ENCODE measurements at regions not wholly inside any gene's neighbourhood (a gene's known extent, or its start where the extent isn't known, plus 50 kb on each side); places are given as distances from the start of the nearest gene placed in this dataset.
A peak's percentile ranks its signal among the peaks of the same experiment; 100 is the strongest.

- no peak overlapping the region for H3K27ac Mint-ChIP-seq (ENCODE audit: low read depth, unreplicated experiment)
- no peaks in the 10 kb centered on the region for H3K36me3 Mint-ChIP-seq (ENCODE audit: insufficient read depth, unreplicated experiment)
- no TSS peak for BruUV-seq (replicated peaks)
- TF ChIP-seq CTCF (IDR thresholded peaks at IDR 0.05; ENCODE audit: unreplicated experiment), result no peak
- intact Hi-C loops (cut with micrococcal nuclease), result no loop called here
- peaks cover 6% of the 10 kb centered on the region for H3K4me1 Mint-ChIP-seq (ENCODE audit: insufficient read depth, unreplicated experiment)
- no peak overlapping the region for H3K4me3 Mint-ChIP-seq (ENCODE audit: unreplicated experiment)
- POLR2A ChIA-PET, result no interaction called here
- CTCF ChIA-PET, result interaction anchor here (0.6 kb wide), 1 partner anchor 38 kb away, joined by 3 read pairs; no protein-coding TSS in a partner anchor
- H3K9me3 Mint-ChIP-seq (ENCODE audit: unreplicated experiment), result no peaks in the 10 kb centered on the region
- no peaks in the 10 kb centered on the region for H3K27me3 Mint-ChIP-seq (ENCODE audit: insufficient read depth, unreplicated experiment)
- no peak for DNase-seq (ENCODE audit: unreplicated experiment)
These were observed 1515.2 kb downstream of the FAM181B start for GRCh38 chr11:81218440-81218839.

DNA sequence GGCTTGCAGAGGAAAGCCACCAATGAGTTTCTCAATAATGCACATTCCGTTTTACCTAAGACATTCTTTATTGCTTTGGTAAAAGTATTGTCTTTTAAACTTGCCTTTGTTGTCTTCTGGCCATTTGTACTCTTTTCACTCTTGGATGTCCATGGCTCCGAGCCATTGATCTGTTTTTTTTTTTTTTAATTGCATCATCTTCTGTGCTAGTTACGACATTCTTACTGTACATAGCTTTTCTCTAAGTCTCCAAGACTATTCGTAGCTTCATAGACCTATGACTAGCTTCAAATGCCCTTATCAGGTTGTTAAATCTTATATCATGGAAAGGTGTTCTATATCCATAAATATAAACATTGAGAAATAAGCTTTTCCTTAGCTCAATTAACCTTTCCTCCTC lies 1522.6 kb downstream of the FAM181B start:
- peak; percentile 32 for DNase-seq (ENCODE audit: unreplicated experiment)
- intact Hi-C loops (cut with micrococcal nuclease), result no loop called here

GRCh38 chr11:81207421-81208054 lies 1526.1 kb downstream of the FAM181B start:
- Mint-ChIP-seq H3K4me3 (ENCODE audit: unreplicated experiment) (no peak overlapping the region), H3K36me3 (ENCODE audit: insufficient read depth, unreplicated experiment) (peaks cover 5% of the 10 kb centered on the region), H3K27ac (ENCODE audit: low read depth, unreplicated experiment) (no peak overlapping the region), H3K4me1 (ENCODE audit: insufficient read depth, unreplicated experiment) (peaks cover 7% of the 10 kb centered on the region), H3K9me3 (ENCODE audit: unreplicated experiment) (no peaks in the 10 kb centered on the region), H3K27me3 (ENCODE audit: insufficient read depth, unreplicated experiment) (no peaks in the 10 kb centered on the region)
- no TSS peak for BruUV-seq (replicated peaks)
- CTCF ChIA-PET, result interaction anchor here (0.6 to 1.0 kb wide), 2 partner anchors 13 to 195 kb away, joined by 3 read pairs; no protein-coding TSS in a partner anchor
- intact Hi-C loops (cut with micrococcal nuclease), result no loop called here
- DNase-seq (ENCODE audit: unreplicated experiment), result no peak
- POLR2A ChIA-PET, result no interaction called here
- no peak for TF ChIP-seq CTCF (IDR thresholded peaks at IDR 0.05; ENCODE audit: unreplicated experiment)

More for the DNA sequence above, 1522.6 kb downstream of the FAM181B start:
- Mint-ChIP-seq H3K27me3 (ENCODE audit: insufficient read depth, unreplicated experiment) (no peaks in the 10 kb centered on the region), H3K9me3 (ENCODE audit: unreplicated experiment) (no peaks in the 10 kb centered on the region), H3K27ac (ENCODE audit: low read depth, unreplicated experiment) (no peak overlapping the region), H3K4me1 (ENCODE audit: insufficient read depth, unreplicated experiment) (peaks cover 7% of the 10 kb centered on the region), H3K36me3 (ENCODE audit: insufficient read depth, unreplicated experiment) (no peaks in the 10 kb centered on the region), H3K4me3 (ENCODE audit: unreplicated experiment) (no peak overlapping the region)
- BruUV-seq (replicated peaks), result no TSS peak
- TF ChIP-seq CTCF (IDR thresholded peaks at IDR 0.05; ENCODE audit: unreplicated experiment), result no peak
- POLR2A ChIA-PET, result no interaction called here
- CTCF ChIA-PET, result no interaction called here

DNA sequence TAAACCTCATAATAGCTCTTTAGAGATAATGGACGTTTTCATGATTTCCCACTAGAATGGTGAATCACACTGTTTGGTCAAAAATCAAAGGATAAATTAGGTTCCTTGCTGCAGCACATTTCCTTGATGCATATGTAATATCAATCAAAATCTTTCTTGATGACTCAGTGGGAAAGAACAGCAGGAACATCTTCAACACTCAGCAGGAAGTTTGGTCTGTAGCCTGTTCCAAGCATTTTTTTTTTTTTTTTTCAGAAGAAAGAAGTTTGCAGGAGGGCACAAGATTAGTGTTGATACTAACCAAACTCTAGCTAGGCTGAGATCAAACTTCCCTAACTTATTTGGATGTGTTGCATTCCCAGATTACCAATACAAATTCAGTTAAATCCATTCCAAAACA lies 1529.8 kb downstream of the FAM181B start:
- BruUV-seq (replicated peaks), result no TSS peak
- intact Hi-C loops (cut with micrococcal nuclease), result no loop called here
- H3K36me3 Mint-ChIP-seq (ENCODE audit: insufficient read depth, unreplicated experiment), result peaks cover 5% of the 10 kb centered on the region
- H3K27me3 Mint-ChIP-seq (ENCODE audit: insufficient read depth, unreplicated experiment), result no peaks in the 10 kb centered on the region
- CTCF ChIA-PET, result no interaction called here
- H3K27ac Mint-ChIP-seq (ENCODE audit: low read depth, unreplicated experiment), result no peak overlapping the region
- no peaks in the 10 kb centered on the region for H3K9me3 Mint-ChIP-seq (ENCODE audit: unreplicated experiment)
- no peaks in the 10 kb centered on the region for H3K4me1 Mint-ChIP-seq (ENCODE audit: insufficient read depth, unreplicated experiment)
- POLR2A ChIA-PET, result interaction anchor here (1.1 kb wide), 1 partner anchor 10 kb away, joined by 3 read pairs; no protein-coding TSS in a partner anchor
- no peak for DNase-seq (ENCODE audit: unreplicated experiment)
- H3K4me3 Mint-ChIP-seq (ENCODE audit: unreplicated experiment), result no peak overlapping the region
- no peak for TF ChIP-seq CTCF (IDR thresholded peaks at IDR 0.05; ENCODE audit: unreplicated experiment)

Measured in MCF 10A (cell line).